Suppressor macrophage (primary cell): ENCODE measurements at regions not wholly inside any gene's neighbourhood (a gene's known extent, or its start where the extent isn't known, plus 50 kb on each side); places are given as distances from the start of the nearest gene placed in this dataset.

Source experiments
- DNase-seq, 4 experiments: peaks; one replicate each; pipeline ENCODE4 v3.0.0-alpha.2; 2020 to 2022

- DNase-seq = no peak
Measured at GRCh38 chr18:40607542-40608148, 1347.4 kb upstream of the PIK3C3 start.

GRCh38 chr18:40606996-40607395 is 1348.0 kb upstream of the PIK3C3 start:
- DNase-seq = no peak

GRCh38 chr18:40583671-40584070 is 1371.4 kb upstream of the PIK3C3 start:
- DNase-seq = no peak

GRCh38 chr18:40582105-40582504 is 1372.9 kb upstream of the PIK3C3 start:
- DNase-seq = no peak

GRCh38 chr18:40577981-40578365 is 1377.1 kb upstream of the PIK3C3 start:
- DNase-seq = no peak

GRCh38 chr18:40577239-40577980 is 1377.6 kb upstream of the PIK3C3 start:
- no peak for DNase-seq

- no peak for DNase-seq
Measured at GRCh38 chr18:40576507-40577115, 1378.4 kb upstream of the PIK3C3 start.

GRCh38 chr18:40570615-40571014 is 1384.4 kb upstream of the PIK3C3 start:
- no peak for DNase-seq

- DNase-seq = no peak
Measured at GRCh38 chr18:40569605-40570004, 1385.4 kb upstream of the PIK3C3 start.

GRCh38 chr18:40566510-40566844 is 1388.6 kb upstream of the PIK3C3 start:
- DNase-seq = no peak

GRCh38 chr18:40565805-40566509 is 1389.1 kb upstream of the PIK3C3 start:
- no peak for DNase-seq

- DNase-seq = no peak
Measured at GRCh38 chr18:40559556-40559955, 1395.5 kb upstream of the PIK3C3 start.

GRCh38 chr18:40558706-40559392 is 1396.2 kb upstream of the PIK3C3 start:
- DNase-seq = no peak

GRCh38 chr18:40555914-40556313 is 1399.1 kb upstream of the PIK3C3 start:
- no peak for DNase-seq

- no peak for DNase-seq
Measured at GRCh38 chr18:40553029-40553428, 1402.0 kb upstream of the PIK3C3 start.

- no peak for DNase-seq
Measured at GRCh38 chr18:40546875-40547274, 1408.2 kb upstream of the PIK3C3 start.

- no peak for DNase-seq
Measured at GRCh38 chr18:40534723-40535122, 1420.3 kb upstream of the PIK3C3 start.

- no peak for DNase-seq
Measured at GRCh38 chr18:40532046-40532445, 1423.0 kb upstream of the PIK3C3 start.

- DNase-seq = peak in 1 of 4 experiments; percentile 5
Measured at GRCh38 chr18:40531051-40531450, 1424.0 kb upstream of the PIK3C3 start.

- DNase-seq = no peak
Measured at GRCh38 chr18:40529478-40529877, 1425.6 kb upstream of the PIK3C3 start.

GRCh38 chr18:40524881-40525280 is 1430.2 kb upstream of the PIK3C3 start:
- DNase-seq = no peak

GRCh38 chr18:40523287-40523686 is 1431.7 kb upstream of the PIK3C3 start:
- DNase-seq = no peak

- no peak for DNase-seq
Measured at GRCh38 chr18:40501026-40501425, 1454.0 kb upstream of the PIK3C3 start.
